ENCODE measurements at regions not wholly inside any gene's neighbourhood (a gene's known extent, or its start where the extent isn't known, plus 50 kb on each side); places are given as distances from the start of the nearest gene placed in this dataset.

GRCh38 chr9:79377339-79377855 is 194.4 kb upstream of the TLE4 start:
- DNase-seq: no peak

- no peak for DNase-seq
These were observed 193.7 kb upstream of the TLE4 start for GRCh38 chr9:79378107-79378506.

DNA sequence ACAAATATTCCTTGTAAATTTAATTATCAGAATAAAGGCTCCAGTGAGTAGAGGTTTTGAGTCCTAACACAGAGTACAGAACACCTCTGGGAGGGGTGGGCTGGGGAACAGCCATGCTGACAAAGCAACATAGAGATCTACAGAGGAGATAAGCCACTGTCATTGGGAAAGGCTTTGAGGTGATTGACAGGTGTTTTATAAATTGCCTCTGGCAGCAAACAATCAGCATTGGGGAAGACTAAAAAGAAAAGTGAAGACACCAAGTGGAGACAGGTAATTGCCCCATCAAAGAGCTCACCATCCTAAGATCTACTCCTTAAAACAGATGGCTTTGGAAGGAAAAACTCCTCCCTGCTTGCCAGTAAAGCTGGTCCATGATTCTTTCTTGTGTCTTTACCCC is 189.7 kb upstream of the TLE4 start:
- no peak for DNase-seq

- no peak for DNase-seq
These were observed 189.3 kb upstream of the TLE4 start for GRCh38 chr9:79382458-79382857.

DNA sequence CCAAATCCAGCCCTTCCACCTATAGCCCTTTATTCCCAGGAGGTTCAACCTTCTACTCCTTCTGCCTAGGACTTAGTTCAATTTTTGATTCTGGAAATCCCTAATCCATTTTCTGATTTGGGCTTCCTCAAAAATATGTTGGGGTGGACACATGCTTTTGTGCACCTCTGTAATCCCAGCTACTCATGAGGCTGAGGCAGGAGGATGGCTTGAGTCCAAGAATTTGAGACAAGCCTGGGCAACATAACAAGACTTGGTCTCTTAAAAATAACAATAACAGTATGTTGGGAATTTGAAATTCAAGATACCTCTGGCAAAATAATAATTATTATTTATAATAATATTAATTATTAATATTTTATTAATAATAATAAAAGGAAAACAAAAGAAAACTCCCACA is 188.7 kb upstream of the TLE4 start:
- DNase-seq: no peak

DNA sequence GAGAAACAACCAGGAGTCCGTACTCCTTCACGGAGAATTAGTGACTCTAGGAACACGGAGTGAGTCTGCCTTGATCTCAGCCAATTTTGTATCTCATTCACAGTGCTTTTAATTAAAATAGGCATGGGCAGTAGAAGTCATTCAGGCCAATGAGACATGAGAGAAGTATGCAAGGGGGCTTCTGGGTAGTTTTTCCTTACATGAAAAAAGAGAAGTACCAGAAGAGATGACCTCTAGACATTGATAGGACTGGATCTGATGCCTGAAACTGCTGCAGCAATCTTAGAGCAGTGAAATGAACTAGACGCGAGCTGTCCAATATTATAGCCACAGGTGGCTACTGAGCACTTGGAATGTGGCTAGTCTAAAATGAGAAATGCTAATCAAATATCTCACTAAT is 187.7 kb upstream of the TLE4 start:
- DNase-seq: no peak

- no peak for DNase-seq
These were observed 187.3 kb upstream of the TLE4 start for GRCh38 chr9:79384501-79384900.

- no peak for DNase-seq
These were observed 184.5 kb upstream of the TLE4 start for GRCh38 chr9:79387101-79387835.

- DNase-seq: no peak
These were observed 181.6 kb upstream of the TLE4 start for GRCh38 chr9:79390077-79390698.

DNA sequence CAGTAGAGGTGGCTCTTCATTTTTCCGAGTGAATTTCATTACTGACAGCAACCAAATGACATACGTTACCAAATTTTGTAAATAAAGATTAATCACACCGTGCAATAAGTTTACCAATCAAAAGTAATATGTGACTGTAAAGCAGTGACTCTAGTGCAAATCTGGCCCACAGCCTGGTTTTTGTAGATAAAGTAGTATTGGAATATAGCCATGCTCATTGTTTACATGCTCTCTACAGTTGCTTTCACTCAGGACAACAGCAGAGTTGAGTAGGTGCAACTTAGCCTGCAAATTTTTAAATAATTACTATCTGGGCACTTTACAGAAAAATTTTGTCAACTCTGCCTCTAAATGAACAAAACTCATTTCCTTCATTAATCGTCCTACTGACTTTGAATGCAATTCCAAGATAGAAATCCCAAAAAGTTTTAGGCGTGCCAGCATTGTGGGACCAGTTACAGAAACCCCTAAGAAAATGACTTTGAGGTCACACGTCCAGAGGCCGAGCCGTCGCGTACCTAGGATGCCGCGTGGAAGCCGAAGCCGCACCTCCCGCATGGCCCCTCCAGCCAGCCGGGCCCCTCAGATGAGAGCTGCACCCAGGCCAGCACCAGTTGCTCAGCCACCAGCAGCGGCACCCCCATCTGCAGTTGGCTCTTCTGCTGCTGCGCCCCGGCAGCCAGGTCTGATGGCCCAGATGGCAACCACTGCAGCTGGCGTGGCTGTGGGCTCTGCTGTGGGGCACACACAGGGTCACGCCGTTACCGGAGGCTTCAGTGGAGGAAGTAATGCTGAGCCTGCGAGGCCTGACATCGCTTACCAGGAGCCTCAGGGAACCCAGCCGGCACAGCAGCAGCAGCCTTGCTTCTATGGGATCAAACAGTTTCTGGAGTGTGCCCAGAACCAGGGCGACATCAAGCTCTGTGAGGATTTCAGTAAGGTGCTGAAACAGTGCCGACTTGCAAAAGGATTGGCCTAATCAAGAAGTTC is 180.7 kb upstream of the TLE4 start:
- no peak for DNase-seq

DNA sequence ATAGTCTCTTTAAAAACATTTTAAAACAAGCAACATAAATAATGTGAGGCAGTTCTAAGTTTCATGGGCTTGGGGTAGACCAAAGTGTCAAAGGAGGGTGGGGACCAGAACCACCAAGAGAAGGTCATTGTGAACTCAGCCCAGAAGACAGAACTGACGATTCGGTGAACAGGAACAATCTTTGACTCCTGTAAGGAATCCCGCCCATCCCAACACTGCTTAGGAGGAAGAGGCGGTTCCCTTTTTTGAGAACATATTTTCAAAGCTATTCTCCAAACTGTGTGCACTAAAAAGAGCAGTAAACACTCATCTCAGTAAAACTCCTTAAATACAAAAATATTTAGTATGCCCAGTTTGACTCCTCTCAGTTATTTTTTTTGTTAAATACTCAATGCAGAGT is 176.5 kb upstream of the TLE4 start:
- no peak for DNase-seq

GRCh38 chr9:79395755-79396154 is 176.0 kb upstream of the TLE4 start:
- no peak for DNase-seq

- DNase-seq: no peak
These were observed 175.6 kb upstream of the TLE4 start for GRCh38 chr9:79396168-79396567.

GRCh38 chr9:79403495-79403894 is 168.3 kb upstream of the TLE4 start:
- no peak for DNase-seq

GRCh38 chr9:79408200-79408599 is 163.6 kb upstream of the TLE4 start:
- no peak for DNase-seq

- no peak for DNase-seq
These were observed 163.1 kb upstream of the TLE4 start for GRCh38 chr9:79408617-79409016.

GRCh38 chr9:79409182-79409823 is 162.5 kb upstream of the TLE4 start:
- DNase-seq: no peak

DNA sequence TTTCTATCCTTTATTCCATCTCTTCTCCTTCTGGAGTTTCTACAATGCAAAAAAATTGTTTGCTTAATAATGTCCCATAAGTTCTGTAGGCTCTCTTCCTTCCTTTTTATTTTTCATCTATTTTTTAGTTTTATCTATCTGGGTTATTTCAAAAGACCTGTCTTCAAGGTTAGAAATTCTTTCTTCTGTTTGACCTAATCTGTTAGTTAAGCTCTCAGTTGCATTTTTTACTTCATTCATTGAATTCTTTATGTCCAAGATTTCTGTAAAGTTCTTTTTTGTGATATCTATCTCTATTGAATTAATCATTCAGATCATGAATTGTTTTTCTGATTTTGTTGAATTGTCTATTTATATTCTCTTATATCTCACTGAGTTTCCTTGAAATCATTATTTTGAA is 145.9 kb upstream of the TLE4 start:
- DNase-seq: no peak

DNA sequence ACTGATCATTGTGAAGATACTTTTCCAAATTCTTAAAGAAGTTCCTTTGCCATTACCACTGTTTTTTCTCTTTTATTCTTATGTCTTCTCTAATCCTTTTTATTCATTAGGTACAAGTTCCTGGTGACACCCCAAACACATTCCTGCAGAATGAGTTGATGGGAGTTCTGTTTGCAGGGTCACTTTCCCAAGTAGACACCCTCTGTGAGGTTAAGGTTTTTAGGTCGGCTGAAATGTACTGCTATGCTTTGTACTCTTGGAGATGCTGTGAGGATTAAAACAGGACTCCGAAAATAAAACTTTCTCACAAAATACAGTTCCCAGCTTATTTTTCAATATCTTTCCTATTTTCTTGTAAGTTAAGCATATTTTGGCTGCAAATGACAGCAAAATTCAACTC is 143.3 kb upstream of the TLE4 start:
- DNase-seq: no peak

- DNase-seq: no peak
These were observed 141.1 kb upstream of the TLE4 start for GRCh38 chr9:79430619-79431018.

DNA sequence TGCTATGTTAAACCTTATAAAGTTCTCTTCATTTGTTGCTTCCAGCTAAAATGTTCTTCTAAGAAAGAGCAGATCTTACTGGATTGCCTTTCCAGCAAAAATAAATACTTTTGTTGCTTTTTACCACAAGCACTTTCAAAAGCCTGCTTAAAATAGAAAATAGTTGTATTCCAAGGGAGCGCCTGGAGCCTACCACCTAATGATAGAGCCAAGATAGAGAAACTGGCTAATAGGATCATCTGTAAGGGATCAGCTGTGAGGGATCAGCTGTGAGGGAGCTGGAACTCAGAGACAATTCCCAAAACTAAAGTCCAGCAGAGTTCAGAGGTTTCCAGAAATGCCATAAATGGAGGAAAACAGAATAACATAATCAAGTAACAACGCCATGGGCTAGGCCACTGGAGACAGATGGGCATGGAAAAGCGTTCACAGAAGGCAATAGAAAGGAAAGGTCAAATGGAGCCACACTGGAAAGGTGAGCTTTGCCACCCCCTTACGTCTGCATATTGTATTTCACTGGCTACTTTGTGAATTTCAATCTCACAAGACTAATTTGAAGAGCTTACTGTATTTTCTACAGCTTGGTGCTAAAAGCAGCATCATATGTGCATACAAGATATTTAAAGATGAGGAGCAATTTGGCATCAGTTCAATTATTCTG is 140.6 kb upstream of the TLE4 start:
- no peak for DNase-seq

GRCh38 chr9:79432485-79432884 is 139.3 kb upstream of the TLE4 start:
- DNase-seq: no peak

Measured in SIG-M5 (cell line).